ENCODE measurements at regions not wholly inside any gene's neighbourhood (a gene's known extent, or its start where the extent isn't known, plus 50 kb on each side); places are given as distances from the start of the nearest gene placed in this dataset.

DNA sequence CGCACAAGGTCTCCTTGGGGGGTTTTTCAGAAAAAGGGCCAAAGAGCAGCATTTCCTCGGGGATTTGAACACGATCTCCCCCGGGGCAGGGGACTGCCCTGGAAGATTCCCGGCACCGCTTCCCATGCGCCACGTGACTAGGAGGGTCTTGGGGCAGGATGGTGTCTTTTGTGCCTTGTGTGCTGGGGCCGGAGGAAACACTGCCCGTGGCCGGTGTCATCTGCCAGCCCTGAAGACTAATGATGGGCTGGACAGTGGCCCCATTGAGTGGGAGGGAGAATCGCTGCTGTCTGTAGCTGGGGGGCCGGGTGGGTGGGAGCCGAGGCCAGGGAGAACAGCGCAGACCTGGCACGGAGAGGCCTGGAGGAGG is 315.1 kb downstream of the SEC14L1 start:
- Mint-ChIP-seq H3K36me3 (peaks cover 9% of the 10 kb centered on the region), H3K27me3 (no peaks in the 10 kb centered on the region), H3K9me3 (ENCODE audit: low read depth) (no peaks in the 10 kb centered on the region), H3K27ac (peak overlapping the region; percentile 99), H3K4me1 (ENCODE audit: low read depth) (peaks cover 54% of the 10 kb centered on the region), H3K4me3 (peak overlapping the region; percentile 98)

DNA sequence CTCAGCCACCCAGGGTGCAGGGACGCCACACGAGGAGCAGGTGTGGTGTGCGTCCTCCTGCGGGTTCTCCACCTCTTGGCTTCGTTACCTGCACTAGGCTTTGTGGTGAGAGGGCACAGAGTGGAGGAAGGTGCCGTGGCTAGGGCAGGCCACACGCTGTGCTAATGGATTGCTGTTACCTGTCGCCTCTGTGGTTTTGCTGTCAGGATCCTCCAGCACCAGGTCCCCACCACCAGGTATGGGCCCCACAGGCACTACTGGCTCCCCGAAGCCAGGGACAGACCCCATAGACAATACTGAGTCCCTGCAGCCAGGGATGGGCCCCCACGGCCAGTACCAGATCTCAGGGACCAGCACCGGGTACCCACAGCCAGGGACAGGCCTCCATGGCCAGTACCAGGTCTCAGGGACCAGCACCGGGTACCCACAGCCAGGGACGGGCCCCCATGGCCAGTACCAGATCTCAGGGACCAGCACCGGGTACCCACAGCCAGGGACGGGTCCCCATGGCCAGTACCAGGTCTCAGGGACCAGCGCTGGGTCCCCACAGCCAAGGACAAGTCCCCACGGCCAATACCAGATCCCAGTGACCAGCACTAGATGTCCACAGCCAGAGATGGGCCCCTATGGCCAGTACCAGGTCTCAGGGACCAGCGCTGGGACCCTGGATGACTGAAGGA is 315.6 kb downstream of the SEC14L1 start:
- peak overlapping the region; percentile 98 for H3K4me3 Mint-ChIP-seq
- H3K27me3 Mint-ChIP-seq, result no peaks in the 10 kb centered on the region

DNA sequence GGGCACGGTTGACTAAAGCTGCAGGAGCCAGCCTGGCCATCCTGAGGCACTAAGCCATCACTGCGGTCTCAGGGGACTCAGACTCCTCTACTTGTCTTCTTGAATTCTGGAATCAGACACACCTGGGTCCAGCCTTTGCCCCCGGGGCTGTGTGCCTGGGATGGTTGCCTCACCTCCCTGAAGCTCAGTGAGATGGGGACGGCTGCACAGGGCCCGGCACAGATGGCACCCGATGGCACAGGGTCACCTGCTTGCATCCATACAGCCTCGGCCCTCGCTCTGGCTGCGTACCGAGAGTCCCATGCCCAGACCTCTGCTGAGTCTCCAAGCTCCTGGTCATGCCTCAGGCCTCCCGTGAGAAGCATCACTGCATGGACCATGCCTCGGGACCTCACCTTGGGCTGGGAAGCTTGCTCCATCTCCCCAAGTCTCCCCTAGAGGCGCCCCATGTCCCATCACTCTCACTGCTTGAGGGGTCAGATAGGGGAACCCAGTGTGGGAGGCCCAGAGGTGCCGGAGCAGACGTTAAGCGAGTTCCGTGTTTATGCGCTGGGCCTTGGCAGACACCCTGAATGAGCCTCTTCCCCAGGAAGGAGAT is 316.3 kb downstream of the SEC14L1 start:
- Mint-ChIP-seq H3K36me3 (peaks cover 9% of the 10 kb centered on the region), H3K27me3 (no peaks in the 10 kb centered on the region), H3K27ac (peak overlapping the region; percentile 99), H3K9me3 (ENCODE audit: low read depth) (no peaks in the 10 kb centered on the region), H3K4me3 (peak overlapping the region; percentile 98), H3K4me1 (ENCODE audit: low read depth) (peaks cover 64% of the 10 kb centered on the region)

More for the DNA sequence above, 315.6 kb downstream of the SEC14L1 start:
- peak overlapping the region; percentile 99 for H3K27ac Mint-ChIP-seq
- H3K9me3 Mint-ChIP-seq (ENCODE audit: low read depth), result no peaks in the 10 kb centered on the region
- peaks cover 9% of the 10 kb centered on the region for H3K36me3 Mint-ChIP-seq
- H3K4me1 Mint-ChIP-seq (ENCODE audit: low read depth), result peaks cover 58% of the 10 kb centered on the region

DNA sequence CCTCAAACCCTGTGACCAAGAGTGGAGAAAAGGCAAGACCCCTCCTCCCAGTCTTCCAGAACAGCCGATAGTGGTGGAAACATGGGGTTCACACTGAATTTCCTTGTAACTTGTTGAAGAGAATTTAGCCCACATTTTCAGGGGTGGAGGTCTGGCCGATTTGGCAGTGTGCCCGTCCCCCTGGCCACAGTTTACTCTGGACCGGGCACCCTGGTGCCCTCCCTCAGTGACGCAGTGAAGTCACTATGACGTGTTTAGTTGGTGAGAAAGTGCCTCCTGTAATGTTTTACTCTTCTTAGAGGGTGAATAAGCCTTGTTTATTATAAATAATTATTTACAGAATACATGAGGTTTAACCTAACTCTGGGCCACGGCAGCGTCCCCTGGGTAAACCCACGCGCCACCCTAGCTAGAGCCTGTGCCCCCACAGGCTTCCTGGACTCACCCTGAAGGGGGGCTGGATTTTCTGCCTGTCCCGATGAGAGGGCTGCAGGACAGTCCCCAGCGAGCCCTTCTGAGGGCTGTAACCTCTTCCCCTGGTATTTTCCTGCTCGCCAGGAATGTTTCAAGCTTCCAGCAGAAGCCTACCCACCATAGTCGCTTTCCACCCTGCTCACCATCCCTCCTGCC is 316.9 kb downstream of the SEC14L1 start:
- Mint-ChIP-seq H3K36me3 (peaks cover 9% of the 10 kb centered on the region), H3K27me3 (no peaks in the 10 kb centered on the region), H3K9me3 (ENCODE audit: low read depth) (no peaks in the 10 kb centered on the region), H3K4me3 (peak overlapping the region; percentile 98), H3K4me1 (ENCODE audit: low read depth) (peaks cover 67% of the 10 kb centered on the region), H3K27ac (peak overlapping the region; percentile 99)

DNA sequence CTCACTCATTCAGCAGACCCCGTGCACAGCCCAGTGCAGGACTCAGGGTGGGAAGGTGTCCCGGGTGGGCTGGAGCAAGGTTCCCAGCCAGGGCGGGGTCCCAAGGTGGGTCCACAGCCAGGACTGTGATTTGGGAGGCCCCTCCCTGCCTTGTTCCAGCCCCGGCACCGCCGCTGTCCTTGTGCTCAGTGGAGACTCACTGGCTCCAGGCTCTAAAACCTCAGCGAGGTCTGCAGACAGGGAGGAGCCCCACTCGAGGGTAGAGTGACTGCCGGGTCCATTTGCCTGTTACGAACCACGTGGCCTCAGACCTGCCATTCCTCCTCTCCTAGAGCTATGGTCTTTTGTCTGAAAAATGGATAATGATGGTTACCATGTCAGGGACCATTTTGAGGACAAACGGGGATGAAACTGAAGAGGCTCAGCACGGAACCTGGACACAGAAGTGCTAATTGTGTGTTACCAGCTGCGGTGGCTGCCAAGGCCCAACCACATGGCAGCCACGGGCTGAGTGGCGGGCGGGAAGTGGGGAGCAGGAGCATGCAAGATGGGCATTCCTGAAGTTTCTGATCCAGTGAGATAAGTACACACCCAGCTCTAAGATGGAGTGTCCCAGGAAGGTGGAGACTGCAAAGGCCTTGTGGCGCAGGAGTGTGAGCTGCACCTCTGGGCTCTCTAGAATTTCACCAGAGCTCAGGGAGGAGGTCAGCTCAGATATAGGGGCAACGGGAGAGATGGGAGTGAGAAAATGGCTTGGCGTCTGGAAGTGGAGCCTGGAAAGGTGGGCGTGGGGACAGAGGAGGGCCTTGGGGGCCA is 317.6 kb downstream of the SEC14L1 start:
- Mint-ChIP-seq H3K4me3 (peak overlapping the region; percentile 98), H3K9me3 (ENCODE audit: low read depth) (no peaks in the 10 kb centered on the region), H3K27me3 (no peaks in the 10 kb centered on the region), H3K36me3 (peaks cover 9% of the 10 kb centered on the region), H3K27ac (peak overlapping the region; percentile 99), H3K4me1 (ENCODE audit: low read depth) (peaks cover 70% of the 10 kb centered on the region)

DNA sequence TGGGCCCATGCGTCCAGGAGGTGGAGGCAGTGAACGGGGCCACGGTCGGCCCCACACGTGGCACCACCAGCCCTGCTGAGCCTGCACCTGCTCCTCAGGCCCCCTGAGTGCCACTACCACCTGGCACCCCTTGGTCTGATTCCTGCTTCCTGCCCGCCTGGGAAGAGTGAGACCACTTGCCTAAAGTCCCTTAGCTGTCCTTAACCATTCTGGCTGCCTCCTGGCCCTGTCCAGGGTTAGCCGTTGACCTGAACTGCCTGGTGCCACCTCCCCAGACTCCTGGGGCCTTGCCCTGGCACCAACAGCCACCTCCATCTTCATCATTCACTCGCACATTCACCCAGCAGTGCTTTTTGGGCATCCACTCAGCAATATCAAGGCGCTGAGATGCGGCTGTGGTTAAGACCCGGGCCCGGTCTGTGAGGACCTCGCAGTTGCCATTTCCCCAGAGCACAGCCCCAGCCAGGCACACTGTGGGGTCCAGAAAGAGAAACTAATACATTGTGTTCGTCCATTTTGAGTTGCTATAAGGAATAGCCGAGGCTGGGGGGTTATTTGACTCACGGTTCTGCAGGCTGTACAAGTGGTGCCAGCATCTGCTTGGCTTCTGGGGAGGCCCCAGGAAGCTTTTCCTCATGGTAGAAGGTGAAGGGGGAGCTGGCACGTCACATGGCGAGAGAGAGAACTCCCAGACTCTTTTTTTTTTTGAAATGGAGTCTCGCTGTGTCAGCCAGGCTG is 318.4 kb downstream of the SEC14L1 start:
- no peaks in the 10 kb centered on the region for H3K27me3 Mint-ChIP-seq

DNA sequence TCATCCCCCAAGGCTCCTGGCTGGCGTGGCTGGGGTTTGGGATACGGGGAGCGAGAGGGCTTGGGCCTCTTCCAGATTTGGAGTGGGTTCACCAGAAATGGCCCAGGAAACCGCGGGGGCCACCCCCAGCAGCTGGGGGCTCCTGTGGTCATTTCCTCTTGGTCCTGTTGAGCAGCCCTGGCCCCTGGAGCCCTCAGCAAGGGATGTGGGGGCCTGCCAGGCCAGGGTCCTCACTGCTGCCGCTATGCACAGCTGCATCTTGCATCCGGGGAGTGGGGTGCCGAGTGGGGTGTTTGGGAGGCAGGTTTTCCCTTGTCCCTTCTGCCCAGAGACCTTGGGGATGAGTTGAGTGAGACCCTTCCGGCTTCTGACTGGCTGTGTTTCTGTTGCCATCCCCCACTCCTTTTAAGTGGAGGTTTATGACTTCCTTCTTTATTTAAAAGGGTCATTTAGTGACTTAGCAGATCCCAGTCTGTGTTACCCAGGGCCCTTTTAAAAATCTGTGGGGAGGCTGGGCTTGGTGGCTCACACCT is 319.8 kb downstream of the SEC14L1 start:
- Mint-ChIP-seq H3K36me3 (peaks cover 10% of the 10 kb centered on the region), H3K27ac (peak overlapping the region; percentile 99), H3K9me3 (ENCODE audit: low read depth) (no peaks in the 10 kb centered on the region), H3K27me3 (no peaks in the 10 kb centered on the region), H3K4me1 (ENCODE audit: low read depth) (peaks cover 75% of the 10 kb centered on the region), H3K4me3 (peak overlapping the region; percentile 98)

More for the DNA sequence above, 318.4 kb downstream of the SEC14L1 start:
- peak overlapping the region; percentile 98 for H3K4me3 Mint-ChIP-seq
- H3K27ac Mint-ChIP-seq, result peak overlapping the region; percentile 99
- peaks cover 69% of the 10 kb centered on the region for H3K4me1 Mint-ChIP-seq (ENCODE audit: low read depth)
- H3K9me3 Mint-ChIP-seq (ENCODE audit: low read depth), result no peaks in the 10 kb centered on the region
- peaks cover 9% of the 10 kb centered on the region for H3K36me3 Mint-ChIP-seq

DNA sequence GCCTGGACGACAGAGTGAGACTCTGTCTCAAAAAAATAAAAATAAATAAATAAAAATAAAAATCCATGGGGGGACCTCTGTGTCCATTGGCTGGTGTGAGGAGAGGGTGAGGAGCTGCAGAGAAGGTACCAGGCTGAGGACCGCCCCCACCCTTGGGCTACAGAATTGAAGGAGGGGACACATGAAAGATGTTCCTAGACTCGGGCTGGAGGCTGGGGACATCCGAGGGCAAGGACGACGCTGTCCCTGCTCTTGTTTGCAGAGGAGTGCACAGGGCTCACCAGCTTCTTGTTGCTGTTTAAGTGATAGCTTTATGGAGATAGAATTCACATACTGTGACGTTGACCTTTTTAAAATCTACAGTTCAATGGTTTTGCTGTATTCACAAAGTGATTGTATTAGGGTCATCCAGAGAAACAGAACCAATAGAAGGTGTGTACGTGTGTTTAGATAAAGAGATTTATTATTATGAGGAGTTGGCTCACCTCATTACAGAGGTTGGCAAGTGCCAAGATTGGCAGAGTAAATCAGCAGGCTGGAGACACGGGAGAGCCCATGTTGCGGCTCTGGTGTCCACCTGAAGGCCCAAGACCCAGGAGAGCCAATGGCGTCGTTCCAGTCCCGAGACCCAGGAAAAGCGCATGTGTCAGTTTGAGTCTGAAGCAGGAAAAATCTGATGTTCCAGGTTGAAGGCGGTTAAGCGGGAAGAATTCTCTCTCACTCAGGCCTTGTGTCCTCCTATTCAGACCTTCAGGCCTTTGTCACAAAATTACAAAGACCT is 320.7 kb downstream of the SEC14L1 start:
- Mint-ChIP-seq H3K27ac (peak overlapping the region; percentile 98), H3K4me3 (peak overlapping the region; percentile 78), H3K36me3 (peaks cover 8% of the 10 kb centered on the region), H3K27me3 (no peaks in the 10 kb centered on the region), H3K4me1 (ENCODE audit: low read depth) (peaks cover 80% of the 10 kb centered on the region), H3K9me3 (ENCODE audit: low read depth) (no peaks in the 10 kb centered on the region)

DNA sequence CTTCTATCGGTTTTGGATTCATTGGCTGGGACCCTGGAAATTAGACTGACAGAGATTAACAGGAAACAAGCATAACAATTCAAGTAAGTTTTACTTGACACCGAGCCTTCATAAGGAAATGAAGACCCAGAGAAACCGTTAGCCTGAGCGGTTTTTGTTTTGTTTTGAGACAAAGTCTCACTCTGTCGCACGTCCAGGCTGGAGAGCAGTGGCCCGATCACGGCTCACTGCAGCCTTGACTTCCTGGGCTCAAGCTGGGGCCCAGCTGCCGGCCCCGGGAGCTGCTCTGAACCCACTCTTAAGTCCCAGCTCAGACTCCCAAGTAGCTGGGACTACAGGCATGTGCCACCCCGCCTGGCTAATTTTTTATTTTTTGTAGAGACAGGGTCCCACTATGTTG is 321.3 kb downstream of the SEC14L1 start:
- peaks cover 8% of the 10 kb centered on the region for H3K36me3 Mint-ChIP-seq

DNA sequence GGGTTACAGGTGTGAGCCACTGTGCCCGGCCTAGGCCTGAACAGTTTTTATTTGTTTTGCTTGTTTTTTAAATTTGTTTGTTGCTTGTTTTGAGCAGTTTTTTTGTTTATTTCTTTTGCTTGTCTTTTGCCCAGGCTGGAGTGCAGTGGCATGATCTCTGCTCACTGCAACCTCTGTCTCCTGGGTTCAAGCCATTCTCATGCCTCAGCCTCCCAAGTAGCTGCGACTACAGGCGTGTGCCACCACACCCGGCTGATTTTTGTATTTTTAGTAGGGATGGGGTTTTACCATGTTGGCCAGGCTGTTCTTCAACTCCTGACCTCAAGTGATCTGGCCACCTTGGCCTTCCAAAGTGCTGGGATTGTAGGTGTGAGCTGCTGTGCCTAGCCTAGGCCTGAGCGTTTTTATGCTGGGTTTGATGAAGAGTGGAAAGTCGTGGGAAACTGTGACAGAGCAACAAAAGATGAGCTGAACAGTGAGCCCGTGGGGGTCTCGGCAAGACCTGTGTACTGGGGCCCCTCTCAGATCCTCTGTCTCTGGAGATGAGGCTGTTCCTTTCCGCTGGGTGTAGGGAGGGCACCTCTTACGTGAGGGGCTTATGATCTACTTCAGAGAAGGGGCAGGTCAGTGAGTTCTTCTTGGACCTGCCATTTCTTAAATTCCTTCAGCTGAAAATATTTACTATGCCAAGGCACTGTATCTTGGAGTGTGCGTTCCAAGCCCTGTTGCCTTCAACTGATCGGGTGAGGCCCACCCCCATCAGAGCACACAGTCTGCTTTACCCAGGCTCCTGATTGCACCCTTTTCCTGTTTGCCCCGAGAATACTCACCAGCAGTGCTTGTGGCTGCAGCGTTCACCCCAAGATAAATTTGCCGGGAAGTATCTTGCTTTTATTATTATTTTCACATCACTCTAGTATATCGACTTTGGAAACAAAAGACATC is 322.1 kb downstream of the SEC14L1 start:
- H3K9me3 Mint-ChIP-seq (ENCODE audit: low read depth), result no peaks in the 10 kb centered on the region

More for the DNA sequence above, 321.3 kb downstream of the SEC14L1 start:
- no peaks in the 10 kb centered on the region for H3K9me3 Mint-ChIP-seq (ENCODE audit: low read depth)
- H3K27ac Mint-ChIP-seq, result peak overlapping the region; percentile 98
- H3K4me3 Mint-ChIP-seq, result peak overlapping the region; percentile 78
- no peaks in the 10 kb centered on the region for H3K27me3 Mint-ChIP-seq
- peaks cover 83% of the 10 kb centered on the region for H3K4me1 Mint-ChIP-seq (ENCODE audit: low read depth)

DNA sequence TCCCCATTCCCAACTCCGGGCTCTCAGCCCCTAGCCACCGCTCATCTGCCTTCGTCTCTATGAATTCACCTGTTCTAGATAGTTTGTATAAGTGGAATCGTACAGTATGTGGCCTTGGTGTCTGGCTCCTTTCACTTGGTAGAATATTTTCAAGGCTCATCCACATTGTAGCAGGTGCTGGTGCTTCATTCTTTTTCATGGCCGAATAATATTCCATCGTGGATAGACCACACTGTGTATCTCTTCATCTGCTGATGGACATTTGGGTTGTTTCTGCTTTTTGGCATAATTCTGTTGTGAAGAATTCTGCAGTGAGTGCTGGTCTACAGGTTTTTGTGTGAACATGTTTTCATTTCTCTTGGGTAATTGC is 324.2 kb downstream of the SEC14L1 start:
- H3K27ac Mint-ChIP-seq, result peak overlapping the region; percentile 97
- H3K4me1 Mint-ChIP-seq (ENCODE audit: low read depth), result peaks cover 84% of the 10 kb centered on the region
- H3K36me3 Mint-ChIP-seq, result peaks cover 13% of the 10 kb centered on the region
- no peaks in the 10 kb centered on the region for H3K27me3 Mint-ChIP-seq
- H3K9me3 Mint-ChIP-seq (ENCODE audit: low read depth), result no peaks in the 10 kb centered on the region
- peak overlapping the region; percentile 82 for H3K4me3 Mint-ChIP-seq

More for the DNA sequence above, 322.1 kb downstream of the SEC14L1 start:
- H3K27me3 Mint-ChIP-seq, result no peaks in the 10 kb centered on the region
- H3K27ac Mint-ChIP-seq, result peak overlapping the region; percentile 98
- peaks cover 8% of the 10 kb centered on the region for H3K36me3 Mint-ChIP-seq
- peak overlapping the region; percentile 78 for H3K4me3 Mint-ChIP-seq
- H3K4me1 Mint-ChIP-seq (ENCODE audit: low read depth), result peaks cover 82% of the 10 kb centered on the region

DNA sequence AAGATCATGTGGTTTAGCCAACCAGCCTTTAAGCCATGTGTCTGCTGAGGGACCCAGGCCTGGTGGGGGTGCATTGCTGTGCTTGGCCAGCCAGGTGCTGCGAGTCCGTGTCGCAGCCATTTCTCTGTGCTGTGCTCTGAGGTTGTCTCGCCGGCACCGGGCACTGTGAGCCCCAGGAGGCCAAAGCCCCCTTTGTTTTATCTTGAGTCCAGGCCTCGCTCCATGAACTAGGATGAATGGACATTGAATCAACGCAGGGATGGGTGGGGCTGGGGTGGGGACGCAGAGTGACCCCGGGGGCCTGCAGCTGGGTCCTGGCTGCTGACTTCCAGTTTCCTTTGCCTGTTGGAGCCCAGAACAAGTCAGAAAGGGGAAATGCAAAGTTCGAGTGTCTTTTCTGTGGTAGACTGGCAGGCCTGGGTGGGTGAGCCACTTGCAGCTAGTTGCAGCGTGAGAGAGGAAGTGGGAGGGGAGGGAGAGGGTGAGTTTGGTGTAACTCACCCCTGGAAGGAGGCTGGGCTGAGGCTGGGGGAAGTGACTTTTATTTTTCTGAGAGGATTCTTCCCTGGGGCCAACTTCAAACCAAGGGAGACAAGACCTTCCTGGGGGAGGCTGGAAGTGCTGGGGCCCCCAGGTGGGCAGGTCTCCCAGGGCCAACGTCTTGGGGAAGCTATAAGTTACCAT is 324.7 kb downstream of the SEC14L1 start:
- H3K36me3 Mint-ChIP-seq, result peaks cover 18% of the 10 kb centered on the region
- no peaks in the 10 kb centered on the region for H3K9me3 Mint-ChIP-seq (ENCODE audit: low read depth)
- H3K4me1 Mint-ChIP-seq (ENCODE audit: low read depth), result peaks cover 85% of the 10 kb centered on the region

More for the DNA sequence above, 324.7 kb downstream of the SEC14L1 start:
- Mint-ChIP-seq H3K27ac (peak overlapping the region; percentile 97), H3K4me3 (peak overlapping the region; percentile 82), H3K27me3 (no peaks in the 10 kb centered on the region)
